ENCODE measurements at regions not wholly inside any gene's neighbourhood (a gene's known extent, or its start where the extent isn't known, plus 50 kb on each side); places are given as distances from the start of the nearest gene placed in this dataset.

DNA sequence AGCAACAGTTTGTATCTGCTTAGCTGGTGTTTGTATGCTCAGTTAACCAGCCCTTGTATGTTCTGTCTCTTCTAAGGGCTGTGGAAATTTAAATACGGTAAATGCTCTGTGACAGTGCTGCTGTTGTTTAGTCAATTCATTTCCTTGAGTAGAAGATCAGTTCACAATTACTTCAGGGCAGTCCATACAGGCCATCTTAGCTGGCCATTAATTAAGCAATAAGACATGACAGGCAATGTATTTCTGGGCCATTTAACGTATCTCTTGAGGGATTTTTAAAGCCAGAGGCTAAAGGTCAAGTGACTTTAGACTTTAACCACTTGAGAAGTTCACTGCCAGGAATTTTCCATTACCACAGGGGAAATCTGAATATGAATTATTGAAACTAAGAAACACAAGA, 351.8 kb downstream of the ZIC1 start:
- Histone ChIP-seq H3K4me1 (ENCODE audit: control insufficient read depth in 2 of 3, insufficient read depth in 2 of 3, low read depth in 1 of 3, low read length in 3 of 3) (no peaks in the 10 kb centered on the region), H3K36me3 (ENCODE audit: control insufficient read depth in 2 of 3, insufficient read depth in 3 of 3, low read length in 3 of 3) (no peaks in the 10 kb centered on the region), H3K27me3 (ENCODE audit: control insufficient read depth, insufficient read depth, low read length) (no peaks in the 10 kb centered on the region), H3K4me3 (ENCODE audit: low read length in 3 of 3) (no peak overlapping the region), H3K9ac (ENCODE audit: low read length in 3 of 3) (no peak overlapping the region), H3K27ac (ENCODE audit: low read depth in 2 of 2, low read length in 2 of 2) (no peak overlapping the region), H3K9me3 (ENCODE audit: control insufficient read depth in 2 of 3, insufficient read depth in 1 of 3, low read length in 3 of 3) (no peaks in the 10 kb centered on the region)
- intact Hi-C loops (cut with DNase I), result no loop called here
- FAIRE-seq (no peak), DNase-seq (peak in 1 of 5 donors; percentile 30)
- TF ChIP-seq, protein P1, sequence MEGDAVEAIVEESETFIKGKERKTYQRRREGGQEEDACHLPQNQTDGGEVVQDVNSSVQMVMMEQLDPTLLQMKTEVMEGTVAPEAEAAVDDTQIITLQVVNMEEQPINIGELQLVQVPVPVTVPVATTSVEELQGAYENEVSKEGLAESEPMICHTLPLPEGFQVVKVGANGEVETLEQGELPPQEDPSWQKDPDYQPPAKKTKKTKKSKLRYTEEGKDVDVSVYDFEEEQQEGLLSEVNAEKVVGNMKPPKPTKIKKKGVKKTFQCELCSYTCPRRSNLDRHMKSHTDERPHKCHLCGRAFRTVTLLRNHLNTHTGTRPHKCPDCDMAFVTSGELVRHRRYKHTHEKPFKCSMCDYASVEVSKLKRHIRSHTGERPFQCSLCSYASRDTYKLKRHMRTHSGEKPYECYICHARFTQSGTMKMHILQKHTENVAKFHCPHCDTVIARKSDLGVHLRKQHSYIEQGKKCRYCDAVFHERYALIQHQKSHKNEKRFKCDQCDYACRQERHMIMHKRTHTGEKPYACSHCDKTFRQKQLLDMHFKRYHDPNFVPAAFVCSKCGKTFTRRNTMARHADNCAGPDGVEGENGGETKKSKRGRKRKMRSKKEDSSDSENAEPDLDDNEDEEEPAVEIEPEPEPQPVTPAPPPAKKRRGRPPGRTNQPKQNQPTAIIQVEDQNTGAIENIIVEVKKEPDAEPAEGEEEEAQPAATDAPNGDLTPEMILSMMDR (IDR thresholded peaks at IDR 0.05; ENCODE audit: borderline replicate concordance, extremely low read depth, insufficient read depth), result no peak

GRCh38 chr3:147773116-147773630, 364.0 kb downstream of the ZIC1 start:
- no peaks in the 10 kb centered on the region for H3K4me1 ChIP-seq (ENCODE audit: control insufficient read depth in 2 of 3, insufficient read depth in 2 of 3, low read depth in 1 of 3, low read length in 3 of 3)
- intact Hi-C loops (cut with DNase I), result no loop called here
- no peak overlapping the region for H3K4me3 ChIP-seq (ENCODE audit: low read length in 3 of 3)
- H3K36me3 ChIP-seq (ENCODE audit: control insufficient read depth in 2 of 3, insufficient read depth in 3 of 3, low read length in 3 of 3), result no peaks in the 10 kb centered on the region
- TF ChIP-seq, protein P1 (IDR thresholded peaks at IDR 0.05; ENCODE audit: borderline replicate concordance, extremely low read depth, insufficient read depth), result no peak
- H3K9ac ChIP-seq (ENCODE audit: low read length in 3 of 3), result no peak overlapping the region
- FAIRE-seq, result no peak
- H3K27me3 ChIP-seq (ENCODE audit: control insufficient read depth, insufficient read depth, low read length), result no peaks in the 10 kb centered on the region
- no peaks in the 10 kb centered on the region for H3K9me3 ChIP-seq (ENCODE audit: control insufficient read depth in 2 of 3, insufficient read depth in 1 of 3, low read length in 3 of 3)
- H3K27ac ChIP-seq (ENCODE audit: low read depth in 2 of 2, low read length in 2 of 2), result no peak overlapping the region
- DNase-seq, result no peak

DNA sequence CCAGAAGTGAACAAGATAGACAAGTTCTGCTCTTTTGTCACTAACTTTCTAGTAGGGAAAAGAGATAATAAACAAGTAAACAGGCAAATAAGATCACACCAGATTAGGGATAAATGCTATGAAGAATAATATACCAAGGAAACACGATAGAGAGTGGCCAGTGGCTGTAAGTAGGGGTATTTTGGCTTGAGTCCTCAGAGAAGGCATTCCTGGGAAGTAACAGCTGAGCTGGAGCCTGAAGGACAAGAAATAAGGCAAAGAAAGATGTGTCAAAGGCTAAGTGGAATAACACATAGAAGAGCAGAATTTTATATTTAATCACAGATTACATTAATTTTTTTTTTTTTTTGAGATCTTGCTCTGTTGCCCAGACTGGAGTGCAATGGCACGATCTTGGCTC, 366.2 kb downstream of the ZIC1 start:
- DNase-seq, result no peak
- H3K4me3 ChIP-seq (ENCODE audit: low read length in 3 of 3), result no peak overlapping the region

More for the DNA sequence above, 366.2 kb downstream of the ZIC1 start:
- intact Hi-C loops (cut with DNase I), result no loop called here
- FAIRE-seq, result no peak
- no peaks in the 10 kb centered on the region for H3K27me3 ChIP-seq (ENCODE audit: control insufficient read depth, insufficient read depth, low read length)
- H3K9me3 ChIP-seq (ENCODE audit: control insufficient read depth in 2 of 3, insufficient read depth in 1 of 3, low read length in 3 of 3), result no peaks in the 10 kb centered on the region
- H3K9ac ChIP-seq (ENCODE audit: low read length in 3 of 3), result no peak overlapping the region
- no peaks in the 10 kb centered on the region for H3K36me3 ChIP-seq (ENCODE audit: control insufficient read depth in 2 of 3, insufficient read depth in 3 of 3, low read length in 3 of 3)
- H3K27ac ChIP-seq (ENCODE audit: low read depth in 2 of 2, low read length in 2 of 2), result no peak overlapping the region
- TF ChIP-seq, protein P1 (IDR thresholded peaks at IDR 0.05; ENCODE audit: borderline replicate concordance, extremely low read depth, insufficient read depth), result no peak
- H3K4me1 ChIP-seq (ENCODE audit: control insufficient read depth in 2 of 3, insufficient read depth in 2 of 3, low read depth in 1 of 3, low read length in 3 of 3), result no peaks in the 10 kb centered on the region
